Lower leg skin (tissue), 3 donors: ENCODE measurements at regions not wholly inside any gene's neighbourhood (a gene's known extent, or its start where the extent isn't known, plus 50 kb on each side); places are given as distances from the start of the nearest gene placed in this dataset.

Experiments
- POLR2A ChIP-seq, 2 donors: fragments of 450-650 bp; IDR thresholded peaks; one replicate each; pipeline ENCODE4 v1.6.1; 2016 to 2017; ENCODE audit warnings: antibody characterized with exemption in 2 of 2, mild to moderate bottlenecking in 1 of 2, moderate library complexity in 1 of 2
- TF ChIP-seq, protein P1 (sequence below), 3 donors: fragments of 450-650 bp; IDR thresholded peaks; one replicate each; pipeline ENCODE4 v1.5.1; 2016; ENCODE audit warnings: antibody characterized with exemption in 3 of 3, mild to moderate bottlenecking in 3 of 3, moderate library complexity in 2 of 3

GRCh38 chr12:124389725-124390441 lies 95.0 kb downstream of the RFLNA start:
- TF ChIP-seq, protein P1, sequence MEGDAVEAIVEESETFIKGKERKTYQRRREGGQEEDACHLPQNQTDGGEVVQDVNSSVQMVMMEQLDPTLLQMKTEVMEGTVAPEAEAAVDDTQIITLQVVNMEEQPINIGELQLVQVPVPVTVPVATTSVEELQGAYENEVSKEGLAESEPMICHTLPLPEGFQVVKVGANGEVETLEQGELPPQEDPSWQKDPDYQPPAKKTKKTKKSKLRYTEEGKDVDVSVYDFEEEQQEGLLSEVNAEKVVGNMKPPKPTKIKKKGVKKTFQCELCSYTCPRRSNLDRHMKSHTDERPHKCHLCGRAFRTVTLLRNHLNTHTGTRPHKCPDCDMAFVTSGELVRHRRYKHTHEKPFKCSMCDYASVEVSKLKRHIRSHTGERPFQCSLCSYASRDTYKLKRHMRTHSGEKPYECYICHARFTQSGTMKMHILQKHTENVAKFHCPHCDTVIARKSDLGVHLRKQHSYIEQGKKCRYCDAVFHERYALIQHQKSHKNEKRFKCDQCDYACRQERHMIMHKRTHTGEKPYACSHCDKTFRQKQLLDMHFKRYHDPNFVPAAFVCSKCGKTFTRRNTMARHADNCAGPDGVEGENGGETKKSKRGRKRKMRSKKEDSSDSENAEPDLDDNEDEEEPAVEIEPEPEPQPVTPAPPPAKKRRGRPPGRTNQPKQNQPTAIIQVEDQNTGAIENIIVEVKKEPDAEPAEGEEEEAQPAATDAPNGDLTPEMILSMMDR (IDR thresholded peaks at IDR 0.05): no peak
- TF ChIP-seq POLR2A (IDR thresholded peaks at IDR 0.05): no peak
